Muscle of leg (tissue), 3 donors: ENCODE measurements at regions not wholly inside any gene's neighbourhood (a gene's known extent, or its start where the extent isn't known, plus 50 kb on each side); places are given as distances from the start of the nearest gene placed in this dataset.

ENCODE experiments used
- DNase-seq: peaks from one replicate; pipeline ENCODE4 v3.0.0; 2013
- H3K27ac ChIP-seq: one replicate; pipeline ENCODE4 v1.5.1; 2013; ENCODE audit warnings: mild to moderate bottlenecking, low read length, control low read depth
- H3K27me3 ChIP-seq: one replicate; pipeline ENCODE4 v1.6.1; 2013; ENCODE audit warnings: low read length; ENCODE audit not compliant: control insufficient read depth, insufficient read depth
- H3K36me3 ChIP-seq: one replicate; pipeline ENCODE4 v1.6.1; 2013; ENCODE audit warnings: low read length; ENCODE audit not compliant: control insufficient read depth, insufficient read depth
- H3K4me1 ChIP-seq: one replicate; pipeline ENCODE4 v1.6.1; 2013; ENCODE audit warnings: low read length; ENCODE audit not compliant: control insufficient read depth, insufficient read depth
- H3K4me3 ChIP-seq: one replicate; pipeline ENCODE4 v1.5.1; 2013; ENCODE audit warnings: low read length, control low read depth
- H3K9me3 ChIP-seq: replicated peaks from 2 replicates; pipeline ENCODE4 v1.6.1; 2013; ENCODE audit warnings: low read depth, low read length; ENCODE audit not compliant: control insufficient read depth
- WGBS: methylation state at CpG from one replicate; pipeline ENCODE4 v1.1.5; 2013; ENCODE audit warnings: missing lambda C conversion rate; ENCODE audit not compliant: insufficient coverage; 5-methylcytosine and 5-hydroxymethylcytosine counted together

- Histone ChIP-seq H3K4me3 (no peak overlapping the region), H3K4me1 (no peaks in the 10 kb centered on the region), H3K9me3 (no peaks in the 10 kb centered on the region), H3K36me3 (no peaks in the 10 kb centered on the region), H3K27me3 (no peaks in the 10 kb centered on the region), H3K27ac (no peak overlapping the region)
- DNase-seq, result no peak
- no CpG with 5 or more reads among the region's 4 CpGs for WGBS
Measured at GRCh38 chr14:36047912-36048311, 128.6 kb downstream of the PTCSC3 start.

- H3K27me3 ChIP-seq, result no peaks in the 10 kb centered on the region
- H3K36me3 ChIP-seq, result no peaks in the 10 kb centered on the region
- WGBS, result no CpG with 5 or more reads among the region's 2 CpGs
- no peak overlapping the region for H3K4me3 ChIP-seq
- no peaks in the 10 kb centered on the region for H3K4me1 ChIP-seq
- DNase-seq, result no peak
- no peaks in the 10 kb centered on the region for H3K9me3 ChIP-seq
- H3K27ac ChIP-seq, result no peak overlapping the region
Measured at GRCh38 chr14:36035675-36036074, 140.8 kb downstream of the PTCSC3 start.

DNA sequence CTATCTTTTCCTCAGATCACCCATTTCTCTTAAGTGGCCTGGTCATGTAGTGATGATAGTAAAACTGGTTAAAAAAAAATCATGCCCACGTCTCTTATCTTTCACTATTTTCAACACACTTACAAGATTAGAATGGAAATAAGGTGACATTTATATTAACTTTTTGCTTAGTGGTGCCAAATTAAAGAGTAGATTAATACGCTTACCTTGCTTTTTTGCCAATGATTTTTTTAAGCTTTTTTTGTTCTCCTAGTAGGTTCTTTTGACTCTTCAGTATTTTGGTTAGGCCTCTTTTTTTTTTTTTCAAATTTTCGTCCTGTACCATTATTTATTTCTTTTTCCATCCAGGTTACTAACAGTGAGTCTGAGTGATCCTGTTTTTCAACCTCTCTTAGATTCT lies 147.9 kb downstream of the PTCSC3 start:
- no CpG with 5 or more reads among the region's 3 CpGs for WGBS
- Histone ChIP-seq H3K36me3 (no peaks in the 10 kb centered on the region), H3K27me3 (no peaks in the 10 kb centered on the region), H3K4me1 (no peaks in the 10 kb centered on the region), H3K9me3 (no peaks in the 10 kb centered on the region), H3K27ac (no peak overlapping the region), H3K4me3 (no peak overlapping the region)
- DNase-seq, result no peak

GRCh38 chr14:36028218-36028617 lies 148.3 kb downstream of the PTCSC3 start:
- Histone ChIP-seq H3K27ac (no peak overlapping the region), H3K36me3 (no peaks in the 10 kb centered on the region), H3K4me3 (no peak overlapping the region), H3K9me3 (no peaks in the 10 kb centered on the region), H3K27me3 (no peaks in the 10 kb centered on the region), H3K4me1 (no peaks in the 10 kb centered on the region)
- WGBS, result 67% methylated on average over 2 of the region's 4 CpGs
- DNase-seq, result no peak

- H3K36me3 ChIP-seq, result no peaks in the 10 kb centered on the region
- 80% methylated on average over 1 of the region's 3 CpGs for WGBS
- H3K4me1 ChIP-seq, result no peaks in the 10 kb centered on the region
- no peaks in the 10 kb centered on the region for H3K27me3 ChIP-seq
- no peak overlapping the region for H3K27ac ChIP-seq
- H3K9me3 ChIP-seq, result no peaks in the 10 kb centered on the region
- H3K4me3 ChIP-seq, result no peak overlapping the region
- no peak for DNase-seq
Measured at GRCh38 chr14:36027354-36027753, 149.2 kb downstream of the PTCSC3 start.

GRCh38 chr14:36022765-36023410 lies 153.6 kb downstream of the PTCSC3 start:
- DNase-seq, result no peak
- H3K36me3 ChIP-seq, result no peaks in the 10 kb centered on the region
- H3K9me3 ChIP-seq, result no peaks in the 10 kb centered on the region
- no CpG with 5 or more reads among the region's 8 CpGs for WGBS
- H3K4me3 ChIP-seq, result no peak overlapping the region
- no peaks in the 10 kb centered on the region for H3K4me1 ChIP-seq
- no peak overlapping the region for H3K27ac ChIP-seq
- H3K27me3 ChIP-seq, result no peaks in the 10 kb centered on the region

- Histone ChIP-seq H3K4me3 (no peak overlapping the region), H3K36me3 (no peaks in the 10 kb centered on the region), H3K9me3 (no peaks in the 10 kb centered on the region), H3K27me3 (no peaks in the 10 kb centered on the region), H3K27ac (no peak overlapping the region), H3K4me1 (no peaks in the 10 kb centered on the region)
- no peak for DNase-seq
- 100% methylated on average over 1 of the region's 4 CpGs for WGBS
Measured at GRCh38 chr14:36021591-36022320, 154.8 kb downstream of the PTCSC3 start.

DNA sequence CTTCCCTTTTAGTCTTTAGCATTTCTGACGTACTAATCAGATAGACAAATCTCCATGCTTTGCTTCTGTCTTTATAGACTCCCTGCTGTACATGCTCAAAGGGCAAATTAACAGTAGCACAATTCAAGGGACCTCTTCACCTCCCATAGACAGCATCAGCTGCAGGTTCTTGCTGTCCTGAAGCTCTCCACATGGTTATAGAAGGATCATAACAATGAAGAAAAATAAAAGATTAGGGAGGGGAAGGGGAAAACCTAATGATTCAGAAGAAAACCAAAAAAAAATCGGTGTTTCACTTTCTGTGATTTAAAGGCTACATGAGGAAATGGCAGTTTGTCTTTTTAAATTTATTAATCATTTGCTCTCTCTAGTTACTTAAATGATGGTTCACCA lies 155.5 kb downstream of the PTCSC3 start:
- Histone ChIP-seq H3K4me1 (no peaks in the 10 kb centered on the region), H3K4me3 (no peak overlapping the region), H3K36me3 (no peaks in the 10 kb centered on the region), H3K9me3 (no peaks in the 10 kb centered on the region), H3K27ac (no peak overlapping the region), H3K27me3 (no peaks in the 10 kb centered on the region)
- DNase-seq, result no peak
- 29% methylated on average over 1 of the region's 2 CpGs for WGBS

DNA sequence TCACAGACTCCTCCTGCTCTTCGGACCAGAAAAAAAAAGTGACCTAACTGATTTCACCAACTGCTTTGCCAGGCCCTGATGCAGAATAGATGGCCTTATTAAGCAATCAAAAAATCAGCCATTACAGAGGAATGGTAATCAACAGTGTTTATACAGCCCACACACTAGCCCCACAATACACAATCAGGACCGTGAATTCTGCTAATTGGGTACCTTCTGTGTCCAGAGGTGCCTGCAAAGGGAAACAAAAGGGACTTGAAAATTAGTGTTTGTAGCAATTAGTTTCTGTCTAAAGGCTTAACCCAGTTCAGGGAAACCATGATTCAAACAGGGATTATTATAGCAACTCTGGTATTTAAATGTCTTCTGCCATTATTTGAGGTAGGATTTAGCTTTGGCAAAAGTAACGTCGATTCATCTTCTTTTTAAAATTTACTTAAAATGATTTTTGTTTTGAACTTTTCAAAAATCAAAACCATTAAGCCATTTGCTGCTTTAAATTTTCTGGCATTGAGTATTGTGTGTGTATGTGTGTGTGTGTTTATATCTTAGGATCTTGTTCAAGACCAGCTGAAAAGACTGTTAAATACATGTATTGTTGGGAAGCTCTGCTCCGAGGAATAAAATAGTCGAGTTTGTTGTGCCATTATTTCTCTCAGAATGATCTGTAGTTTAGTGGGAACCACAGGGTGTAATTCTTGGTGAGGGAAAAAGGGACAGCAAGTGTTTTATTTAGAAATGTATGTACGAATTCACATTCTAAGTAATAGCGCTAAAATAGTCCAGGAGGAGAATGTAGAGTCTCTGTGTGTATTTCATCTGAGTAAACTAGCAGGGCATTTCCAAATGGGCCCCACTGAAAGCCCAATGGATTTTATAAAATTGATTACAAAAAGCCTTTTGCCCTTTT lies 156.1 kb downstream of the PTCSC3 start:
- Histone ChIP-seq H3K4me1 (no peaks in the 10 kb centered on the region), H3K36me3 (no peaks in the 10 kb centered on the region), H3K27ac (no peak overlapping the region), H3K9me3 (no peaks in the 10 kb centered on the region), H3K4me3 (no peak overlapping the region), H3K27me3 (no peaks in the 10 kb centered on the region)
- 69% methylated on average over 4 of the region's 8 CpGs for WGBS
- no peak for DNase-seq

- H3K36me3 ChIP-seq, result no peaks in the 10 kb centered on the region
- no peak overlapping the region for H3K27ac ChIP-seq
- no peaks in the 10 kb centered on the region for H3K9me3 ChIP-seq
- H3K27me3 ChIP-seq, result no peaks in the 10 kb centered on the region
- WGBS, result 80% methylated on average over 2 of the region's 5 CpGs
- no peaks in the 10 kb centered on the region for H3K4me1 ChIP-seq
- no peak for DNase-seq
- no peak overlapping the region for H3K4me3 ChIP-seq
Measured at GRCh38 chr14:36019126-36019525, 157.4 kb downstream of the PTCSC3 start.
